ENCODE measurements at regions not wholly inside any gene's neighbourhood (a gene's known extent, or its start where the extent isn't known, plus 50 kb on each side); places are given as distances from the start of the nearest gene placed in this dataset.
"Not testable (repeated sequence)": the region's sequence is repeated elsewhere in the genome, so short reads cannot be mapped to it uniquely, and the experiment has no call there.

DNA sequence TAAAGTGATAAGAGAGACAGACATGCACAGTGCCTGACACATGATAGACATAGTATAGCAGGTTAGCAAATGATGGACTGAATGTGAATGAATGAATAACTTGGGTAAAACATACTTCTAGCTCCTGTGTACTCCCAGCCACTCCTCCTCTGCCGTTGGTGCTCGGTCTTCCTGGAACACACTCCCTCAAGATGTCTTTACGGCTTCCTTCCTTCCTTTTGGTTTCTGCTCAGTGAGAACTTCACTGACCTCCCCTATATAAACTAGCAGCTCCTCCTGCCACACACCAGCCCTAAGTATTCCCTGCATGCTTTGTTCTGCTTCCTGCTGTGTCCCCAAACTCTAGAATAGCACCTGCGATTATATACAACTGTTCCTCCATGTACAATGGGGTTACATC lies 50.2 kb downstream of the RAD54L2 start:
- DNase-seq (ENCODE audit: low read depth) = no peak

GRCh38 chr3:51591231-51591630 lies 52.7 kb downstream of the RAD54L2 start:
- DNase-seq (ENCODE audit: low read depth) = no peak

GRCh38 chr3:51593697-51594096 lies 55.2 kb downstream of the RAD54L2 start:
- DNase-seq (ENCODE audit: low read depth) = no peak

GRCh38 chr3:51599638-51600037 lies 61.1 kb downstream of the RAD54L2 start:
- not testable (repeated sequence) for DNase-seq (ENCODE audit: low read depth)

GRCh38 chr3:51604212-51604611 lies 65.7 kb downstream of the RAD54L2 start:
- no peak for DNase-seq (ENCODE audit: low read depth)

GRCh38 chr3:51605938-51606337 lies 65.1 kb upstream of the TEX264 start:
- DNase-seq (ENCODE audit: low read depth) = no peak

- not testable (repeated sequence) for DNase-seq (ENCODE audit: low read depth)
These were observed 64.2 kb upstream of the TEX264 start for GRCh38 chr3:51606871-51607270.

DNA sequence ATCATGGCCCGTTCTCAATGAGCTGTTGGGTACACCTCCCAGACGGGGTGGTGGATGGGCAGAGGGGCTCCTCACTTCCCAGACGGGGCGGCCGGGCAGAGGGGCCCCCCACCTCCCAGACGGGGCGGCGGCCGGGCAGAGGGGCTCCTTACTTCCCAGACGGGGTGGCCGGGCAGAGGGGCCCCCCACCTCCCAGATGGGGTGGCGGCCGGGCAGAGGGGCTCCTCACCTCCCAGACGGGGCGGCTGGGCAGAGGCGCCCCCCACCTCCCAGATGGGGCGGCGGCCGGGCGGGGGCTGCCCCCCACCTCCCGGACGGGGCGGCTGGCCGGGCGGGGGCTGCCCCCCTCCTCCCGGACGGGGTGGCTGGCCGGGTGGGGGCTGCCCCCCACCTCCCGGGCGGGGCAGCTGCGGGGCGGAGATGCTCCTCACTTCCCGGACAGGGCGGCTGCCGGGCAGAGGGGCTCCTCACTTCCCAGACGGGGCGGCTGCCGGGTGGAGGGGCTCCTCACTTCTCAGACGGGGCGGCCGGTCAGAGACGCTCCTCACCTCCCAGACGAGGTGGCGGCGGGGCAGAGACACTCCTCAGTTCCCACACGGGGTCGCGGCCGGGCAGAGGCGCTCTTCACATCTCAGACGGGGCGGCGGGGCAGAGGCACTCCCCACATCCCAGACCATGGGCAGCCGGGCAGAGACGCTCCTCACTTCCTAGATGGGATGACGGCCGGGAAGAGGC lies 63.3 kb upstream of the TEX264 start:
- not testable (repeated sequence) for DNase-seq (ENCODE audit: low read depth)

DNA sequence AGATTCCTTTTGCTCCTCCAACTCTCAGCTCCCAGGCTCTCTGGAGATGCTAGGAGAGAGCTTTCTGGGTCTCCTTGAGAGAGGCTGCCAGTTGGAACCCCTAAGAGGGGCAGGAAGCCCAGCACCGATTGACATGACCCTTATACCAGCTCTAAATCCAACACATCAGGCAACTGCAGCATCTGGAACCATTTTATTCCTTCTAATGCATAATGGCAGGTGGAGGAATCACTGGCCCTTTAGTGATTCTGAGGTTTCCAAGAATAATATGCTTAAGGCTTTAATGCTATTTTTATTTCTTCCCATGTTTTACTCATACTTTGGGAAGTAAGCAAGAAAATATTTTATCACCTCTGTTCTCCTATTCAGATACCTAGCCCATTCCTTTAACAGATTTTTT lies 60.3 kb upstream of the TEX264 start:
- DNase-seq (ENCODE audit: low read depth) = no peak

GRCh38 chr3:51617597-51617996 lies 53.5 kb upstream of the TEX264 start:
- DNase-seq (ENCODE audit: low read depth) = no peak

DNA sequence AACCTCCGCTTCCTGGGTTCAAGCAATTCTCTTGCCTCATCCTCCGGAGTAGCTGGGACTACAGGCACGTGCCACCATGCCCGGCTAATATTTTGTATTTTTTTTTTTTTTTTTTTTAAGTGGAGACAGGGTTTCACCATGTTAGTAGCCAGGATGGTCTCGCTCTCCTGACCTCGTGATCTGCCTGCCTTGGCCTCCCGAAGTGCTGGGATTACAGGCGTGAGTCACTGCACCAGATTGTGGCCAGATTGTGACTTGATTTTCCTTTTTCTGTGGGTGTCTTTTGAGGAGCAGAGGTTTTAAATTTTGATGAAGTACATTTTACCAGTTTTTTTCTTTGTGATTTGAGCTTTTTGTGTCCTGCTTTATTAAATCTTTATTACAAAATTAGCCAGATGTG lies 53.0 kb upstream of the TEX264 start:
- not testable (repeated sequence) for DNase-seq (ENCODE audit: low read depth)

DNA sequence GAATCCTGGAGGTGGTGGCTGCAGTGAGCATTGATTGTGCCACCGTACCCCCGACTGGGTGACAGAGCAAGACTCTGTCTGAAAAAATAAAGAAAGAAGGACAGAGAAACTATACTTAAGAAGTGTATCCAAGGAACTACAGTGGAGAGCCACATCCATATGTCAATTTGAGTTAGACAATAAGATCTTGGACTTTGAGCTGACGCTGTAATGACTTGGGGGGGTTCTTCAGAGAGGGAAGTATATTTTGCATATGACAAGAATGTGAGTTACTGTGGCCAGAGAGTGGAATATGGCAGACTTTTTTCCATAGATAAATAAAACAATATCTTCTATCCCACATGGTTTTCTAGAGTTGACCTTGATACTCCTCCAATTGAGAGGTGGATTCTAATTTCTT lies 52.6 kb upstream of the TEX264 start:
- no peak for DNase-seq (ENCODE audit: low read depth)

- DNase-seq (ENCODE audit: low read depth) = no peak
These were observed 51.1 kb upstream of the TEX264 start for GRCh38 chr3:51619983-51620382.

DNA sequence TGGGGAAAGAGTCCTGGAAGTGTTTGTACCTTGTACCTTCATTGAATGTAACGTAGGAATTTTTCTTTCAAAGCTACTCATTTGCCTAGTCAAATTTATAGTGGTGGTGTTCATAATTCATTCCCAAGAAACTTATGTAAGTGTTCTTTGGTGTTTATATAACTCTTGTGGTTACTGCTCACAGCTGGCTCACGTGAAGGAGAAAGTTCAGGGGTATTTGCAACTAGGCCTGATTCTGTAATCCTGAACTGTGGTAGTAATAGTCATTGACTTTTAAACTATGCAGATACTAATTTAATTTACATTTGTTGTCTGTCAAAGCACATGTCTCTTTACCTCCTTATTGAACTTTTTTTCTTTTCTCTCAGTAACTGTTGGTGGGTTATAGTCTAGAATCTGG lies 50.5 kb upstream of the TEX264 start:
- DNase-seq (ENCODE audit: low read depth) = no peak

DNA sequence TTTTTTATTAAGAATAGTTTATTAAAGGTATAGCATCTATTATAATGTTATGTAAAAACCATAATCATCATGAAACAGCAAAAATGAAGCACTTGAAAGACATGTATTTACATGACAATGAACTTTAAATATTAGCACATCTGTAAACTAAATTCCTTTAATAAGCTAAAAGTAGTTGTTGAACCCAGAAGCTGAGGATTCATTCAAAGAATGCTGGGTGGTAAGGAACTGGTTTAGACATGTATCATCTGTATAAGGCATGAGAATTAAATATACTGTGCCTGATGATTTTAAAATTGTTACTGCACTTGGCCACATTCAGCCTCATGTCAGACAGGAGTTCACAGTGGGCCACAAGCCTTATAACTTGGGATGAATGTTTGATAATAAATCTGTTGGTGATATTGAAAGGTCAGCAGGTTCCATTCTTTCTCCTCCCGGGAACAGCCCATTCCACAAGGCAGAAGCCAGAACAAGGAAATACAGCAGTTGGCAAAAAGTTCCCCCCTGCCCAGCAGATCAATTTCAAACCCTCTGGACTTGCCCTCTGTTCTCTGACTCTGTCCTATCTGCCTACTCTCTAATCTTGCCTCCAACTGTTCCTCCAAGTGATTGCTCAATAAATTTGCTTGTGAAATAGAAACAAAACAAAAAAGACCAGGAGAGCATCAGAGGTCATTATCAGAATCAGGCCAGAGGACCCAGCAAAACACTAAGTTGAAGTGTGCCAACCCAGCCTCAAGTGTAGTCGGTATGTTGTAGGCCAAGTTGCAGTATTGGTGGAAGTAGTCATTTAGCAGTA lies 49.8 kb upstream of the TEX264 start:
- peak; percentile 39 for DNase-seq (ENCODE audit: low read depth)

Measured in renal cortical epithelial cell (primary cell).